ENCODE measurements at regions not wholly inside any gene's neighbourhood (a gene's known extent, or its start where the extent isn't known, plus 50 kb on each side); places are given as distances from the start of the nearest gene placed in this dataset.
A peak's percentile ranks its signal among the peaks of the same experiment; 100 is the strongest.

DNA sequence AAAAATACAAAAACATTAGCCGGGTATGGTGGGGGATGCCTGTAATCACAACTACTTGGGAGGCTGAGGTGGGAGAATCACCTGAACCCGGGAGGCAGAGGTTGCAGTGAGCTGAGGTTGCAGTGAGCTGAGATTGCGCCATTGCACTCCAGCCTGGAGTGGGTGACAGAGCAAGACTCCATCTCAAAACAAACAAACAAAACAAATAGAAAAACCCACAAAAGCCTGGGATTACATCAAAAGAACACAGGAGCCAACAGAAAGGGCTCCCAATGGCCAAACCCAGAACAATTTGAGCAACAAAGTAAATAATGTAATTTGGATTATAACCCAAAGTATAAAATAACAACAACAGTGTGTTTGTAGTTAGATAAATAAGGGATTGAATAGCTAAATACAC is 159.8 kb downstream of the UXS1 start:
- Mint-ChIP-seq H3K9me3 (no peaks in the 10 kb centered on the region), H3K4me3 (no peak overlapping the region), H3K27me3 (ENCODE audit: insufficient read depth) (peaks cover 28% of the 10 kb centered on the region), H3K4me1 (ENCODE audit: low read depth) (peaks cover 12% of the 10 kb centered on the region), H3K36me3 (ENCODE audit: low read depth) (no peaks in the 10 kb centered on the region), H3K27ac (no peak overlapping the region)
- TF ChIP-seq, protein P1, sequence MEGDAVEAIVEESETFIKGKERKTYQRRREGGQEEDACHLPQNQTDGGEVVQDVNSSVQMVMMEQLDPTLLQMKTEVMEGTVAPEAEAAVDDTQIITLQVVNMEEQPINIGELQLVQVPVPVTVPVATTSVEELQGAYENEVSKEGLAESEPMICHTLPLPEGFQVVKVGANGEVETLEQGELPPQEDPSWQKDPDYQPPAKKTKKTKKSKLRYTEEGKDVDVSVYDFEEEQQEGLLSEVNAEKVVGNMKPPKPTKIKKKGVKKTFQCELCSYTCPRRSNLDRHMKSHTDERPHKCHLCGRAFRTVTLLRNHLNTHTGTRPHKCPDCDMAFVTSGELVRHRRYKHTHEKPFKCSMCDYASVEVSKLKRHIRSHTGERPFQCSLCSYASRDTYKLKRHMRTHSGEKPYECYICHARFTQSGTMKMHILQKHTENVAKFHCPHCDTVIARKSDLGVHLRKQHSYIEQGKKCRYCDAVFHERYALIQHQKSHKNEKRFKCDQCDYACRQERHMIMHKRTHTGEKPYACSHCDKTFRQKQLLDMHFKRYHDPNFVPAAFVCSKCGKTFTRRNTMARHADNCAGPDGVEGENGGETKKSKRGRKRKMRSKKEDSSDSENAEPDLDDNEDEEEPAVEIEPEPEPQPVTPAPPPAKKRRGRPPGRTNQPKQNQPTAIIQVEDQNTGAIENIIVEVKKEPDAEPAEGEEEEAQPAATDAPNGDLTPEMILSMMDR (IDR thresholded peaks at IDR 0.05), result no peak
- DNase-seq, result no peak

- Mint-ChIP-seq H3K9me3 (no peaks in the 10 kb centered on the region), H3K27me3 (ENCODE audit: insufficient read depth) (peaks cover 16% of the 10 kb centered on the region), H3K27ac (no peak overlapping the region), H3K4me3 (no peak overlapping the region), H3K4me1 (ENCODE audit: low read depth) (peaks cover 12% of the 10 kb centered on the region), H3K36me3 (ENCODE audit: low read depth) (no peaks in the 10 kb centered on the region)
- DNase-seq, result no peak
- TF ChIP-seq, protein P1 (IDR thresholded peaks at IDR 0.05), result no peak
Observed at GRCh38 chr2:106032676-106033075, 161.4 kb downstream of the UXS1 start.

DNA sequence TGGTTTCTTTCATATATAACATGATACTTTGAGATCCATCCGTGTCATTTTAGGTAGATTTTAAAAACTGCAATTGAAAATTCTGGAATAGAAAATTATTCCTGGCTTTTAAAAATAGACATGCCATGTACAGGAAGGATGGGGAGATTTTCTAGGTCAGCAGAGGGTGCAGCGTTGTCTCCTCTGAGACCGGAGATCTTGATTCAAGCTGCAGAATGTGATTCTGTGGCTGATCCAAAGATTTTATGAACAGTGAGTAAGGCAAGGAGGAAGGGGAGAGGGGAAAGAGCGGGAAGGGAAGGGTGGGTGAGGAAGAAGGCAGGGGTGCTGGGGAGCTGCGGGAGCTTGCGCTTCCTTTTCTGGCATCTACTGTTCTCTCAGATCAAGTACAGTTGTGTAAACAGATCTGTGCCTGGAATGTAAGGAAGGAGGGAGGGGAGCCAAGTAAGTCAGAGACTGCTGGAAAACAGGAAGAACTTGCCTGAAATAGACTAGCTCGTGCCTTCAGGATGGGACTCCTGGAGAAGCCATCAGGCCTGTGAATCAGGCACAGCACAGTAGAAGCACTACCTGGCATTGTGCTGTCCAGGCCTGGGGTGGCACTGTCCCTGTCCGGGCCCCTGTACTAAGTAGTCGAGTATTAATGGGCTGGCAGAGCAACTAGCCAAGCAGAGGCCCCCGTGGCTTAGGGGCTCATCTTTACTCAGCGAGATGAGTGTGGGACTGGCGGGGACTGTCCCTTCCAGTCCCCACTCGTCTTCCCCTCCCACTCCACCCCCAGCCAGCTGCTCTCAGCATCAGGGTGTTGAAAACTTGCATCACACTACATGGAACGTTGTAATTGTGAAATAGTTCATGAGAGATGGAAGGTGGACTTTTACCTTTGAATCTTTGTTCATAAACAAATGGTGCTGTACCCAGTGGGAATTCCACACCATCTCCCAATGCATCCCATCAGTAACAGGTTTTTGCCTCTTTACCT is 163.5 kb downstream of the UXS1 start:
- Mint-ChIP-seq H3K4me3 (peak overlapping the region; percentile 35), H3K4me1 (ENCODE audit: low read depth) (peaks cover 12% of the 10 kb centered on the region), H3K27me3 (ENCODE audit: insufficient read depth) (peaks cover 8% of the 10 kb centered on the region), H3K36me3 (ENCODE audit: low read depth) (no peaks in the 10 kb centered on the region), H3K9me3 (no peaks in the 10 kb centered on the region), H3K27ac (no peak overlapping the region)
- TF ChIP-seq, protein P1 (IDR thresholded peaks at IDR 0.05), result no peak
- peak; percentile 49 for DNase-seq

DNA sequence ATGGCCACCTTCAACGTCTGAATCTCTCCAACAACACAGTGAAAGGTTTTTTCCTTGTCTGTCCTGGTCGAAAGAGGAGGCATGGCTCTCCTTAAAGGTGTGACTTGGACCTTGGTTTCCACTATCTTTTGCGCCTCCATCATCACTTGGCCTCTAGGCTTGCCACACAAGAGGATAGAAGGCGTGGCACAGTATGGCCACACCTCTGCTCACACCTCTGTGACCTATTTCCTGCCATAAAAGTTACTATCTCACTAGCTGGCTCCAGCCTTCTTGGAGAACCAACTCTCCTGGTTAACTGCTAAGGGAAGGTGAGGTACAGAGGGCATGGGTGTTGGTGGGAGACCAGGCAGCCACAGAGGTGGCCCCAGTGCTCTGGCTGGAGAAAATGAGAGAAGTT is 165.9 kb downstream of the UXS1 start:
- peaks cover 11% of the 10 kb centered on the region for H3K27me3 Mint-ChIP-seq (ENCODE audit: insufficient read depth)
- no peak overlapping the region for H3K27ac Mint-ChIP-seq
- DNase-seq, result no peak

GRCh38 chr2:106026271-106027190 is 167.6 kb downstream of the UXS1 start:
- Mint-ChIP-seq H3K9me3 (no peaks in the 10 kb centered on the region), H3K27ac (no peak overlapping the region), H3K36me3 (ENCODE audit: low read depth) (no peaks in the 10 kb centered on the region), H3K4me3 (no peak overlapping the region), H3K27me3 (ENCODE audit: insufficient read depth) (peaks cover 11% of the 10 kb centered on the region), H3K4me1 (ENCODE audit: low read depth) (peaks cover 12% of the 10 kb centered on the region)
- TF ChIP-seq, protein P1 (IDR thresholded peaks at IDR 0.05), result no peak
- DNase-seq, result no peak

More for the DNA sequence above, 165.9 kb downstream of the UXS1 start:
- Mint-ChIP-seq H3K4me3 (no peak overlapping the region), H3K36me3 (ENCODE audit: low read depth) (no peaks in the 10 kb centered on the region), H3K4me1 (ENCODE audit: low read depth) (peaks cover 12% of the 10 kb centered on the region), H3K9me3 (no peaks in the 10 kb centered on the region)
- TF ChIP-seq, protein P1 (IDR thresholded peaks at IDR 0.05), result no peak
